H9 (cell line): ENCODE measurements at regions not wholly inside any gene's neighbourhood (a gene's known extent, or its start where the extent isn't known, plus 50 kb on each side); places are given as distances from the start of the nearest gene placed in this dataset.

Source experiments
- DNase-seq: peaks from one replicate; pipeline ENCODE4 v3.0.0-alpha.2; 2017
- H2AFZ ChIP-seq: one replicate; pipeline ENCODE4 v1.6.1; 2013; ENCODE audit warnings: mild to moderate bottlenecking, low read length, control low read depth, moderate library complexity
- H2AK5ac ChIP-seq: 2 replicates; pipeline ENCODE4 v1.6.1; 2013; ENCODE audit warnings: low read length, control low read depth, mixed read lengths; ENCODE audit not compliant: insufficient read length
- H2BK120ac ChIP-seq: one replicate; pipeline ENCODE4 v1.6.1; 2013; ENCODE audit warnings: low read depth, mild to moderate bottlenecking, low read length, control low read depth, inconsistent platforms; ENCODE audit not compliant: poor library complexity, severe bottlenecking
- H2BK12ac ChIP-seq: 2 replicates; pipeline ENCODE4 v1.6.1; 2013; ENCODE audit warnings: low read length, control low read depth, mixed read lengths, low read depth; ENCODE audit not compliant: insufficient read length
- H2BK15ac ChIP-seq: 2 replicates; pipeline ENCODE4 v1.6.1; 2013; ENCODE audit warnings: low read depth, low read length, control low read depth
- H2BK20ac ChIP-seq: one replicate; pipeline ENCODE4 v1.6.1; 2013; ENCODE audit warnings: low read depth, mild to moderate bottlenecking, low read length, control low read depth, inconsistent platforms; ENCODE audit not compliant: poor library complexity, severe bottlenecking
- H2BK5ac ChIP-seq: 2 replicates; pipeline ENCODE4 v1.6.1; 2013; ENCODE audit warnings: low read length, control low read depth, mixed read lengths; ENCODE audit not compliant: insufficient read length
- H3K14ac ChIP-seq: 2 replicates; pipeline ENCODE4 v1.6.1; 2013; ENCODE audit warnings: low read length, control low read depth; ENCODE audit not compliant: insufficient read depth
- H3K18ac ChIP-seq: 2 replicates; pipeline ENCODE4 v1.6.1; 2013; ENCODE audit warnings: low read depth, mild to moderate bottlenecking, mixed read lengths, low read length, control low read depth; ENCODE audit not compliant: insufficient read length
- H3K23ac ChIP-seq: 2 replicates; pipeline ENCODE4 v1.6.1; 2013; ENCODE audit warnings: low read length, control low read depth, mixed read lengths, low read depth; ENCODE audit not compliant: insufficient read length
- H3K23me2 ChIP-seq: 2 replicates; pipeline ENCODE4 v1.6.1; 2013; ENCODE audit warnings: low read depth, mild to moderate bottlenecking, mixed read lengths, low read length, control low read depth; ENCODE audit not compliant: insufficient read length, poor library complexity, severe bottlenecking
- H3K27ac ChIP-seq: 2 replicates; pipeline ENCODE4 v1.5.1; 2013; ENCODE audit warnings: low read length, control low read depth, mixed read lengths, low read depth; ENCODE audit not compliant: insufficient read length
- H3K27me3 ChIP-seq: 2 replicates; pipeline ENCODE4 v1.6.1; 2013; ENCODE audit warnings: low read length, control low read depth, inconsistent platforms; ENCODE audit not compliant: insufficient read depth
- H3K4ac ChIP-seq: 2 replicates; pipeline ENCODE4 v1.6.1; 2013; ENCODE audit warnings: low read depth, mild to moderate bottlenecking, control low read depth, inconsistent platforms, low read length, moderate library complexity
- H3K4me1 ChIP-seq: 2 replicates; pipeline ENCODE4 v1.6.1; 2013; ENCODE audit warnings: low read length, control low read depth, inconsistent platforms; ENCODE audit not compliant: insufficient read depth
- H3K4me2 ChIP-seq: 2 replicates; pipeline ENCODE4 v1.6.1; 2013; ENCODE audit warnings: low read length, control low read depth, mixed read lengths; ENCODE audit not compliant: insufficient read length, insufficient read depth
- H3K56ac ChIP-seq: 2 replicates; pipeline ENCODE4 v1.6.1; 2013; ENCODE audit warnings: low read depth, mild to moderate bottlenecking, mixed read lengths, low read length, control low read depth; ENCODE audit not compliant: insufficient read length
- H3K79me1 ChIP-seq: 2 replicates; pipeline ENCODE4 v1.6.1; 2013; ENCODE audit warnings: low read depth, mild to moderate bottlenecking, moderate library complexity, low read length, control low read depth, inconsistent platforms; ENCODE audit not compliant: insufficient read depth, poor library complexity, severe bottlenecking
- H3K79me2 ChIP-seq: 2 replicates; pipeline ENCODE4 v1.6.1; 2013; ENCODE audit warnings: low read length, control low read depth, inconsistent platforms; ENCODE audit not compliant: insufficient read depth
- H3K9ac ChIP-seq: 2 replicates; pipeline ENCODE4 v1.6.1; 2013; ENCODE audit warnings: low read length, control low read depth, mixed read lengths; ENCODE audit not compliant: insufficient read length; ENCODE audit errors: extremely low read depth
- H3K9me3 ChIP-seq: one replicate; pipeline ENCODE4 v1.6.1; 2013; ENCODE audit warnings: low read depth, low read length, inconsistent platforms; ENCODE audit not compliant: control insufficient read depth
- H3T11ph ChIP-seq: one replicate; pipeline ENCODE4 v1.6.1; 2013; ENCODE audit warnings: mild to moderate bottlenecking, low read length, control low read depth, inconsistent platforms
- H4K20me1 ChIP-seq: one replicate; pipeline ENCODE4 v1.6.1; 2013; ENCODE audit not compliant: control insufficient read depth, insufficient read length, insufficient read depth
- H4K5ac ChIP-seq: 2 replicates; pipeline ENCODE4 v1.6.1; 2013; ENCODE audit warnings: low read depth, mild to moderate bottlenecking, mixed read lengths, low read length, control low read depth; ENCODE audit not compliant: insufficient read length
- H4K8ac ChIP-seq: replicated peaks from 2 replicates; pipeline ENCODE4 v1.6.1; 2013; ENCODE audit warnings: low read length, control low read depth, mixed read lengths, low read depth; ENCODE audit not compliant: insufficient read length
- H4K91ac ChIP-seq: 2 replicates; pipeline ENCODE4 v1.6.1; 2013; ENCODE audit warnings: low read depth, mild to moderate bottlenecking, moderate library complexity, mixed read lengths, low read length, control low read depth; ENCODE audit not compliant: insufficient read length
- H3K27ac Mint-ChIP-seq, 3 experiments: 2 replicates in 2 of 3; 3 replicates in 1 of 3; pipeline ENCODE4 v1.8.0; 2020 to 2021; ENCODE audit warnings: mixed read lengths in 3 of 3, mild to moderate bottlenecking in 1 of 3, moderate library complexity in 1 of 3
- H3K27me3 Mint-ChIP-seq: 2 replicates; pipeline ENCODE4 v1.8.0; 2021; ENCODE audit warnings: low read depth, mild to moderate bottlenecking, moderate library complexity, mixed read lengths
- H3K36me3 Mint-ChIP-seq, 3 experiments: 2 replicates in 2 of 3; 3 replicates in 1 of 3; pipeline ENCODE4 v1.8.0; 2020 to 2021; ENCODE audit warnings: low read depth in 3 of 3, mixed read lengths in 3 of 3; ENCODE audit not compliant: insufficient read depth in 1 of 3
- H3K4me1 Mint-ChIP-seq, 2 experiments: 2 replicates each; pipeline ENCODE4 v1.8.0; 2020; ENCODE audit warnings: mixed read lengths in 2 of 2
- H3K4me3 Mint-ChIP-seq, 2 experiments: 2 replicates in 1 of 2; 3 replicates in 1 of 2; pipeline ENCODE4 v1.8.0; 2020 to 2021; ENCODE audit warnings: mild to moderate bottlenecking in 2 of 2, mixed read lengths in 2 of 2, moderate library complexity in 1 of 2
- H3K9me3 Mint-ChIP-seq, 2 experiments: 2 replicates in 1 of 2; 3 replicates in 1 of 2; pipeline ENCODE4 v1.8.0; 2020; ENCODE audit warnings: mild to moderate bottlenecking in 2 of 2, mixed read lengths in 2 of 2, moderate library complexity in 1 of 2
- CTCF ChIP-seq: fragments of 200-600 bp; sonication (generic); conservative IDR thresholded peaks from 3 replicates; pipeline ENCODE4 v1.8.0; 2021; ENCODE audit warnings: antibody characterized with exemption, mild to moderate bottlenecking

GRCh38 chr9:24620741-24621140 lies 75.0 kb upstream of the IZUMO3 start:
- Histone ChIP-seq H3K4ac (no peak overlapping the region), H2BK15ac (no peak overlapping the region), H2BK5ac (no peak overlapping the region), H3K23me2 (no peaks in the 10 kb centered on the region), H3K9ac (no peak overlapping the region), H3K79me2 (no peaks in the 10 kb centered on the region), H2AFZ (no peak overlapping the region), H3T11ph (no peak overlapping the region), H4K91ac (no peak overlapping the region), H3K56ac (no peak overlapping the region), H3K27me3 (no peaks in the 10 kb centered on the region), H3K18ac (no peak overlapping the region), H2AK5ac (no peak overlapping the region), H3K4me2 (no peak overlapping the region), H3K23ac (no peak overlapping the region), H4K8ac (no peak overlapping the region), H3K9me3 (no peaks in the 10 kb centered on the region), H3K4me1 (no peaks in the 10 kb centered on the region; the same call in 1 of the 2 replicates), H2BK12ac (no peak overlapping the region), H3K27ac (no peak overlapping the region), H3K79me1 (no peaks in the 10 kb centered on the region), H2BK120ac (no peak overlapping the region), H2BK20ac (no peak overlapping the region), H4K20me1 (no peaks in the 10 kb centered on the region), H3K14ac (no peak overlapping the region), H4K5ac (no peak overlapping the region)
- Mint-ChIP-seq H3K27ac (no peak overlapping the region), H3K36me3 (no peaks in the 10 kb centered on the region), H3K27me3 (no peaks in the 10 kb centered on the region), H3K4me1 (peaks cover 0 to 7% of the 10 kb centered on the region in 2 experiments; a peak in 1 of 4 replicates), H3K4me3 (no peak overlapping the region), H3K9me3 (no peaks in the 10 kb centered on the region)
- TF ChIP-seq CTCF: no peak
- no peak for DNase-seq
